ENCODE measurements at regions not wholly inside any gene's neighbourhood (a gene's known extent, or its start where the extent isn't known, plus 50 kb on each side); places are given as distances from the start of the nearest gene placed in this dataset.
A peak's percentile ranks its signal among the peaks of the same experiment; 100 is the strongest.

- no peak overlapping the region for H3K27ac ChIP-seq (ENCODE audit: low read depth, low read length)
- no peak overlapping the region for H3K14ac ChIP-seq (ENCODE audit: insufficient read length)
- no peak overlapping the region for H4K91ac ChIP-seq (replicated peaks; ENCODE audit: insufficient read length, low read length)
- no peak overlapping the region for H2AK5ac ChIP-seq (ENCODE audit: low read depth, low read length)
- WGBS, 2 experiments (ENCODE audit: extremely low coverage in 1 of 2, insufficient coverage in 1 of 2, insufficient read length in 1 of 2, insufficient replicate concordance in 2 of 2, low coverage in 1 of 2, low lambda C conversion rate in 2 of 2, missing lambda C conversion rate in 1 of 2): 93% methylated on average over 3 of the region's 3 CpGs; no CpG with 5 or more reads in 1 of the 2 experiments
- H2BK12ac ChIP-seq (ENCODE audit: low read depth, low read length): no peak overlapping the region
- H2BK120ac ChIP-seq (replicated peaks; ENCODE audit: low read depth, low read length): no peak overlapping the region
- no peak overlapping the region for H3K23ac ChIP-seq (ENCODE audit: insufficient read length)
- H2BK5ac ChIP-seq (ENCODE audit: low read depth, low read length): 0 out of 2 replicates have a peak overlapping the region, but pooled peaks have one; percentile 10
- no peaks in the 10 kb centered on the region for H3K4me1 ChIP-seq (replicated peaks in 1 of 4; ENCODE audit: control insufficient read depth in 3 of 4, insufficient read depth in 4 of 4, low read length in 3 of 4)
- H4K8ac ChIP-seq (ENCODE audit: extremely low read depth, insufficient read depth, low read length): no peak overlapping the region
- no peaks in the 10 kb centered on the region for H3K27me3 ChIP-seq (replicated peaks in 1 of 4; ENCODE audit: control insufficient read depth in 3 of 4, extremely low read depth in 1 of 4, insufficient read depth in 3 of 4, low read length in 3 of 4)
- no peak overlapping the region for H4K5ac ChIP-seq (ENCODE audit: insufficient read length, low read depth, low read length)
- ChIA-PET POLR2A (ENCODE audit: partially characterized antibody) (no interaction called here), CTCF (ENCODE audit: partially characterized antibody) (no interaction called here)
- H2AFZ ChIP-seq (ENCODE audit: low read length): no peak overlapping the region
- no peak overlapping the region for H3K4me2 ChIP-seq (ENCODE audit: insufficient read depth in 1 of 2, low read depth in 2 of 2, low read length in 2 of 2)
- no peak overlapping the region for H2BK15ac ChIP-seq (ENCODE audit: low read length)
- no peak for DNase-seq (ENCODE audit: low read depth in 1 of 2, low spot score in 2 of 2)
- no peak overlapping the region for H2BK20ac ChIP-seq (ENCODE audit: low read length)
- FAIRE-seq: no peak
- no peak overlapping the region for H3K56ac ChIP-seq (replicated peaks; ENCODE audit: insufficient read length, low read depth, low read length)
- H3K9ac ChIP-seq (replicated peaks in 1 of 4; ENCODE audit: extremely low read depth in 1 of 4, low read depth in 3 of 4, low read length in 3 of 4): no peak overlapping the region
- no peaks in the 10 kb centered on the region for H3K79me2 ChIP-seq (ENCODE audit: control insufficient read depth in 1 of 2, insufficient read depth in 2 of 2, low read length in 2 of 2)
- H3K79me1 ChIP-seq (ENCODE audit: low read depth, low read length): no peaks in the 10 kb centered on the region
- no peaks in the 10 kb centered on the region for H4K20me1 ChIP-seq (replicated peaks in 1 of 2; ENCODE audit: control insufficient read depth in 1 of 2, insufficient read depth in 2 of 2, low read length in 2 of 2)
- H3K9me3 ChIP-seq (ENCODE audit: insufficient read depth in 2 of 2, low read depth in 1 of 2, low read length in 1 of 2): no peaks in the 10 kb centered on the region
- no peaks in the 10 kb centered on the region for H3K36me3 ChIP-seq (ENCODE audit: control insufficient read depth in 2 of 4, insufficient read depth in 4 of 4, low read length in 3 of 4)
- no peaks in the 10 kb centered on the region for H3K23me2 ChIP-seq (ENCODE audit: low read depth, low read length)
- H3K18ac ChIP-seq (ENCODE audit: extremely low read depth, low read length): no peak overlapping the region
- no peak overlapping the region for H3K4ac ChIP-seq (replicated peaks; ENCODE audit: insufficient read length, low read depth, low read length)
- H3K4me3 ChIP-seq (ENCODE audit: extremely low read depth in 1 of 4, insufficient read depth in 2 of 4, low read depth in 3 of 4, low read length in 4 of 4): no peak overlapping the region
- no peak for TF ChIP-seq MAFK (IDR thresholded peaks at IDR 0.05; ENCODE audit: low read depth, low read length)
Measured at GRCh38 chr6:126217497-126217896, 122.4 kb upstream of the CENPW start.

Measured in H1 (cell line).